ENCODE measurements at regions not wholly inside any gene's neighbourhood (a gene's known extent, or its start where the extent isn't known, plus 50 kb on each side); places are given as distances from the start of the nearest gene placed in this dataset.

DNA sequence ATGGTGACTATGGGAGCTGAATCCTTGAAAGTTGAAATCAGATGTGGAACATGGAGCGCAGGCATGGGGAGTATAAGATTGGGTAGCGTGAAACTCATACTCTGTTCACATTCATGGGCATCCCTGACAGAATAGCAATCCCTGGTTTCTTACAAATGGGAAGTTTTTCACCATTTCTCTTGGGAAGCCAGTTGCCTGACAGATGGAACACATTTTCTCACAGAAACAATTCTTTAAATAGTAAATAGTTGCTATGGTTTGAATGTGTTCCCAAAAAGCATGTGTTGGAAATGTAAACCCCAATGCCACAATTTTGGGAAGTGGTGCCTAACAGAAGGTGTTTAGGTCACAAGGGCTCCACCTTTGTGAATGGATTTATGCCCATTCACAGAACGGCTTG, 262.8 kb upstream of the HS3ST5 start:
- no peak for TF ChIP-seq JUN (CRISPR knock-in tag; IDR thresholded peaks at IDR 0.05)
- TF ChIP-seq, protein P1, sequence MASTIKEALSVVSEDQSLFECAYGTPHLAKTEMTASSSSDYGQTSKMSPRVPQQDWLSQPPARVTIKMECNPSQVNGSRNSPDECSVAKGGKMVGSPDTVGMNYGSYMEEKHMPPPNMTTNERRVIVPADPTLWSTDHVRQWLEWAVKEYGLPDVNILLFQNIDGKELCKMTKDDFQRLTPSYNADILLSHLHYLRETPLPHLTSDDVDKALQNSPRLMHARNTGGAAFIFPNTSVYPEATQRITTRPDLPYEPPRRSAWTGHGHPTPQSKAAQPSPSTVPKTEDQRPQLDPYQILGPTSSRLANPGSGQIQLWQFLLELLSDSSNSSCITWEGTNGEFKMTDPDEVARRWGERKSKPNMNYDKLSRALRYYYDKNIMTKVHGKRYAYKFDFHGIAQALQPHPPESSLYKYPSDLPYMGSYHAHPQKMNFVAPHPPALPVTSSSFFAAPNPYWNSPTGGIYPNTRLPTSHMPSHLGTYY (CRISPR knock-in tag; IDR thresholded peaks at IDR 0.05), result no peak
- TF ChIP-seq, protein P2, sequence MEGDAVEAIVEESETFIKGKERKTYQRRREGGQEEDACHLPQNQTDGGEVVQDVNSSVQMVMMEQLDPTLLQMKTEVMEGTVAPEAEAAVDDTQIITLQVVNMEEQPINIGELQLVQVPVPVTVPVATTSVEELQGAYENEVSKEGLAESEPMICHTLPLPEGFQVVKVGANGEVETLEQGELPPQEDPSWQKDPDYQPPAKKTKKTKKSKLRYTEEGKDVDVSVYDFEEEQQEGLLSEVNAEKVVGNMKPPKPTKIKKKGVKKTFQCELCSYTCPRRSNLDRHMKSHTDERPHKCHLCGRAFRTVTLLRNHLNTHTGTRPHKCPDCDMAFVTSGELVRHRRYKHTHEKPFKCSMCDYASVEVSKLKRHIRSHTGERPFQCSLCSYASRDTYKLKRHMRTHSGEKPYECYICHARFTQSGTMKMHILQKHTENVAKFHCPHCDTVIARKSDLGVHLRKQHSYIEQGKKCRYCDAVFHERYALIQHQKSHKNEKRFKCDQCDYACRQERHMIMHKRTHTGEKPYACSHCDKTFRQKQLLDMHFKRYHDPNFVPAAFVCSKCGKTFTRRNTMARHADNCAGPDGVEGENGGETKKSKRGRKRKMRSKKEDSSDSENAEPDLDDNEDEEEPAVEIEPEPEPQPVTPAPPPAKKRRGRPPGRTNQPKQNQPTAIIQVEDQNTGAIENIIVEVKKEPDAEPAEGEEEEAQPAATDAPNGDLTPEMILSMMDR (IDR thresholded peaks at IDR 0.05), result no peak
- no peak for TF ChIP-seq KAT7 (CRISPR knock-in tag; IDR thresholded peaks at IDR 0.05; ENCODE audit: borderline replicate concordance)
- no peak for TF ChIP-seq ZBTB21 (CRISPR knock-in tag; IDR thresholded peaks at IDR 0.05; ENCODE audit: borderline replicate concordance)
- no peak for TF ChIP-seq ZNF263 (CRISPR knock-in tag; IDR thresholded peaks at IDR 0.05; ENCODE audit: low read depth)
